PC-9 (cell line): ENCODE measurements at regions not wholly inside any gene's neighbourhood (a gene's known extent, or its start where the extent isn't known, plus 50 kb on each side); places are given as distances from the start of the nearest gene placed in this dataset.

ENCODE experiments used
- BruUV-seq: library from RNA; stranded (reverse); fragments of 400-500 nt; replicated peaks from 2 replicates; lab custom pipeline; 2021; lab: Mats Ljungman, UMichigan
- CTCF ChIA-PET: fragments of 300-600 bp; sonication (Branson Sonifier 250); formaldehyde crosslinking; loops from one replicate; lab custom pipeline; 2022; ENCODE audit warnings: antibody characterized with exemption; lab: Charles Lee
- POLR2A ChIA-PET: fragments of 300-600 bp; sonication (Branson Sonifier 250); formaldehyde crosslinking; loops from one replicate; lab custom pipeline; 2022; ENCODE audit warnings: antibody characterized with exemption; ENCODE audit not compliant: unreplicated experiment; lab: Charles Lee
- DNase-seq, 2 experiments: peaks; one replicate each; pipeline versions ENCODE4 v3.0.0 to v3.0.0-alpha.2; 2015 to 2022; ENCODE audit warnings: mixed read lengths in 1 of 2
- H2AFZ ChIP-seq: fragments of 200-600 bp; sonication (generic); 2 replicates; pipeline ENCODE4 v1.8.1; 2017; ENCODE audit warnings: antibody characterized with exemption
- H3F3A ChIP-seq: fragments of 200-600 bp; sonication (generic); 2 replicates; pipeline ENCODE4 v1.8.1; 2017; ENCODE audit warnings: antibody characterized with exemption, mild to moderate bottlenecking, low read depth; ENCODE audit not compliant: insufficient read depth
- H3K27ac ChIP-seq: fragments of 200-600 bp; sonication (generic); 2 replicates; pipeline ENCODE4 v1.6.1; 2016; ENCODE audit warnings: mixed run types
- H3K27me3 ChIP-seq: fragments of 200-600 bp; sonication (generic); 2 replicates; pipeline ENCODE4 v1.6.1; 2016; ENCODE audit warnings: low read depth, mixed run types; ENCODE audit not compliant: insufficient read depth
- H3K36me3 ChIP-seq: fragments of 200-600 bp; sonication (generic); 2 replicates; pipeline ENCODE4 v1.6.1; 2016; ENCODE audit warnings: low read depth, mixed run types
- H3K4me1 ChIP-seq: fragments of 200-600 bp; sonication (generic); replicated peaks from 2 replicates; pipeline ENCODE4 v1.6.1; 2016; ENCODE audit warnings: mixed run types; ENCODE audit not compliant: insufficient read depth
- H3K4me2 ChIP-seq: fragments of 200-600 bp; sonication (generic); 2 replicates; pipeline ENCODE4 v1.6.1; 2017; ENCODE audit warnings: mixed run types
- H3K4me3 ChIP-seq: fragments of 200-600 bp; sonication (generic); 2 replicates; pipeline ENCODE4 v1.6.1; 2016; ENCODE audit warnings: mixed run types
- H3K79me2 ChIP-seq: fragments of 200-600 bp; sonication (generic); 2 replicates; pipeline ENCODE4 v1.6.1; 2017; ENCODE audit warnings: low read depth, mixed run types
- H3K9me2 ChIP-seq: fragments of 200-600 bp; sonication (generic); 2 replicates; pipeline ENCODE4 v1.8.1; 2017; ENCODE audit warnings: mild to moderate bottlenecking; ENCODE audit not compliant: insufficient read depth
- H3K9me3 ChIP-seq: fragments of 200-600 bp; sonication (generic); 2 replicates; pipeline ENCODE4 v1.8.1; 2016; ENCODE audit warnings: low read depth; ENCODE audit not compliant: insufficient read depth
- H4K20me1 ChIP-seq: fragments of 200-600 bp; sonication (generic); 2 replicates; pipeline ENCODE4 v1.8.1; 2017; ENCODE audit not compliant: insufficient read depth
- CTCF ChIP-seq: fragments of 200-600 bp; sonication (generic); conservative IDR thresholded peaks from 2 replicates; pipeline ENCODE4 v1.6.1; 2017; ENCODE audit warnings: mixed run types, antibody characterized with exemption, mild to moderate bottlenecking, moderate library complexity
- EZH2 ChIP-seq: fragments of 200-600 bp; sonication (generic); IDR thresholded peaks from 2 replicates; pipeline ENCODE4 v1.8.0; 2017; ENCODE audit warnings: antibody characterized with exemption, low read depth
- intact Hi-C: fragments of 100-400 bp; cut with micrococcal nuclease; formaldehyde crosslinking; loops from one replicate; pipeline ENCODE4 v1.10.0; 2022; ENCODE audit not compliant: unreplicated experiment

GRCh38 chr22:48653306-48653705 lies 1174.4 kb downstream of the BRD1 start:
- Histone ChIP-seq H3K4me3 (no peak overlapping the region), H3K9me2 (no peaks in the 10 kb centered on the region), H3K36me3 (no peaks in the 10 kb centered on the region), H3K79me2 (no peaks in the 10 kb centered on the region), H3F3A (no peaks in the 10 kb centered on the region), H3K4me2 (no peak overlapping the region), H2AFZ (no peak overlapping the region), H3K27me3 (peaks cover 96% of the 10 kb centered on the region), H3K27ac (no peak overlapping the region), H3K4me1 (no peaks in the 10 kb centered on the region), H4K20me1 (peaks cover 10% of the 10 kb centered on the region; the same call in 1 of the 2 replicates), H3K9me3 (no peaks in the 10 kb centered on the region)
- DNase-seq = no peak
- ChIA-PET CTCF (no interaction called here), POLR2A (no interaction called here)
- intact Hi-C loops = no loop called here
- no TSS peak for BruUV-seq
- TF ChIP-seq EZH2 (no peak), CTCF (no peak)

- Histone ChIP-seq H3K9me3 (no peaks in the 10 kb centered on the region), H3K27me3 (peaks cover 98% of the 10 kb centered on the region), H3K4me3 (no peak overlapping the region), H3K4me2 (no peak overlapping the region), H3F3A (no peaks in the 10 kb centered on the region), H3K36me3 (no peaks in the 10 kb centered on the region), H3K9me2 (no peaks in the 10 kb centered on the region), H3K27ac (no peak overlapping the region), H4K20me1 (peaks cover 10% of the 10 kb centered on the region; the same call in 1 of the 2 replicates), H3K79me2 (no peaks in the 10 kb centered on the region), H3K4me1 (no peaks in the 10 kb centered on the region), H2AFZ (no peak overlapping the region)
- TF ChIP-seq CTCF = no peak
- TF ChIP-seq EZH2 = no peak
- ChIA-PET CTCF (no interaction called here), POLR2A (no interaction called here)
- DNase-seq = no peak
- no TSS peak for BruUV-seq
- intact Hi-C loops = no loop called here
Observed at GRCh38 chr22:48652796-48653195, 1174.9 kb downstream of the BRD1 start.

- CTCF ChIA-PET = no interaction called here
- TF ChIP-seq CTCF = no peak
- H3K9me2 ChIP-seq = no peaks in the 10 kb centered on the region
- H3K4me2 ChIP-seq = no peak overlapping the region
- H3F3A ChIP-seq = no peaks in the 10 kb centered on the region
- peaks cover 8% of the 10 kb centered on the region; the same call in 1 of the 2 replicates for H4K20me1 ChIP-seq
- peaks cover 98% of the 10 kb centered on the region for H3K27me3 ChIP-seq
- H3K9me3 ChIP-seq = no peaks in the 10 kb centered on the region
- no peak for DNase-seq
- BruUV-seq = no TSS peak
- H3K36me3 ChIP-seq = no peaks in the 10 kb centered on the region
- intact Hi-C loops = no loop called here
- POLR2A ChIA-PET = no interaction called here
- no peak overlapping the region for H2AFZ ChIP-seq
- no peaks in the 10 kb centered on the region for H3K4me1 ChIP-seq
- H3K27ac ChIP-seq = no peak overlapping the region
- H3K79me2 ChIP-seq = no peaks in the 10 kb centered on the region
- no peak overlapping the region for H3K4me3 ChIP-seq
Observed at GRCh38 chr22:48651981-48652538, 1175.6 kb downstream of the BRD1 start.
